GM21619 (cell line): ENCODE measurements at regions not wholly inside any gene's neighbourhood (a gene's known extent, or its start where the extent isn't known, plus 50 kb on each side); places are given as distances from the start of the nearest gene placed in this dataset.
"Not testable (repeated sequence)": the region's sequence is repeated elsewhere in the genome, so short reads cannot be mapped to it uniquely, and the experiment has no call there.

ENCODE experiments used
- ATAC-seq: cut with Tn5 transposase; IDR thresholded peaks from one replicate; pipeline ENCODE4 v1.9.1; 2021; ENCODE audit not compliant: unreplicated experiment

DNA sequence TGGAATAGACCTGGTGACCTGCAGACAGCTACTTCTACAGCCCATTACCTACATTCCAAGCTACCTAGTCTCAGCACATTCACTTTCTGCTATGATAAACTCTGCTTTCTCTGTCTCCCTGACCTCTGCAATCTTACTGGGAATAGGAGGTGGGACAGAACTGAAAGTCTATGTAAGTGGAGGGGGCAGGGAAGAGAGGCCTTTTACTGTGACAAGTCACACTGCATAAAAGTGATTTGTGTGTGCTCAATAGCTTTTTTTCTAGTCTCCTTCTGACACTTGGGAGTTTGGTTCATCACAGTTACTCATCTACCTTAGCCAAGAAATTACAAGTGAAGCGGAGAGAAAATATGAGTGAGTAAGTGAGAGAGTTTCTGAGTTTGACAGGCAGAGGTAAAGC lies 322.4 kb downstream of the OLFM4 start:
- no peak for ATAC-seq

DNA sequence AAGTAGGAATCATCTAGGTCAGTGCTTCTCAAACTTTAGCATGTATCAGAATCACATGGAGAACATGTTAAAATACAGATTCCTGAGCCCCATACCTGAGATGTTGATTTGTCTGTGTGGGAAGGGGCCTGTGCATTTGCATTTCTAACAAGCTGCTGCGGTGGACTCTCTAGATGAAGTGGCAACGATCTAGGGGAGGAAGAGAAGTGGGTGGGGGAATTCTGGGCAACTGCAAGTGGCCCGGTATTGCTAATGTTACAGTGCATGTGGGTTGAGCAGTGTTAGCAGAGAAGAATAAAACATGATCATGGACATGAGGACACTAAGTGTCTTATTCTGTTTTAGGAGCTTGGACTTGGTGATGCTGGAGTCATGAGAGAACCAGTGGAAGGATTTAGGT lies 329.0 kb downstream of the OLFM4 start:
- no peak for ATAC-seq

DNA sequence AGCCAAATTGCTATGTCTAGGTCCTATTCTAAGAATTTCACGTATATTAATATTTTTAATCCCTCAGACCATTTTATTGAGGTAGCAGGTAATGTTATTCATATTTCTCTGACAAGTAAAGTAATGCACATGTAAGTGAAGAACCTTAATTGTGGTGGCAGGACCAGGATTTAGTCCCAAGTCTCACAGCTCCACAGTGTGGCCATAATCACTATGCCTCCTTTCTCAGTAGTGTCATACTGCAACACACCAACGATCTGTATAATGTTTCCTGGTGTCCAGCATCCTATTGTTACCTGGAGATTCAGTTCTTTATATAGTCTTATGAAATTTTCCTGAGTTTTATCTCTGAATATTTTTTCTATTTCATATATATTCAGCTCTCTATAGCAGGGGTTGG lies 340.3 kb downstream of the OLFM4 start:
- no peak for ATAC-seq

DNA sequence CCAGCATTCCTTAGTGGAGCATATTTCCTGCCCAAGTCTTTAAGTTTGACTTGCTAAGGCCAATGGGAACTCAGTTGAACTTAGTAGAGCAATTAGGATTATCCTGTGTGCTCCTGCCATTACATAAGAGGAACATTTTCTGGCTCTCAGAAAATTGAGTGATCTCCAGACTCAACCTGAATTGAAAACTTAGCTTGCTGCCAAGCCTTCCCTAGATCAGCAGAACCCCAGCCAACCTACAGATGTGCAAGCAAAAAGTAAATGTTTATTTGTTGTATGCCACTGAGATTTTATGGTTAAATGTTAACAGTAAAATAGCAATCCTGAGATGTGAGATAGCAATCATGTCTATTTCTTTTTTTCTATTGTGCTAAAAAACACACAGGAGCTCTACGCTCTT lies 350.9 kb downstream of the OLFM4 start:
- no peak for ATAC-seq

DNA sequence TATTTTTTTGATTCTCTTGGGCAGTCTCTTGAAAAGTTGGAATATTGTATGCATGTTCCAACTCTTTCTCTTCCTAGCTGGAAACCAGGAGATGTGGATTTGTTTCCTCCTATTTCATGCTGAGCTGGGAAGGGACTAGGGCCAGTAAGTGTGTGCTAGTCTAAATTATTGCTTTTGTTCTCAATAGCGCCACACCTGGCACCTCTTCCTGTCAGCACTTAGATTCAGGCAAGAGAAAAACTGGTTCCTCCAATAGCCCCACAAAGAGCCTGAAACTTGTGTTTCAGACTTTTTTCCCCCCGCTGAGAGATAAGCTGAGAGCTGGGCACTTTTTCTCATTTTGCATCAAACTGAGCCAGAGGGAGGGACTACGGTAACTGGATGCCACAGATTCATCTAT lies 353.4 kb downstream of the OLFM4 start:
- ATAC-seq = no peak

DNA sequence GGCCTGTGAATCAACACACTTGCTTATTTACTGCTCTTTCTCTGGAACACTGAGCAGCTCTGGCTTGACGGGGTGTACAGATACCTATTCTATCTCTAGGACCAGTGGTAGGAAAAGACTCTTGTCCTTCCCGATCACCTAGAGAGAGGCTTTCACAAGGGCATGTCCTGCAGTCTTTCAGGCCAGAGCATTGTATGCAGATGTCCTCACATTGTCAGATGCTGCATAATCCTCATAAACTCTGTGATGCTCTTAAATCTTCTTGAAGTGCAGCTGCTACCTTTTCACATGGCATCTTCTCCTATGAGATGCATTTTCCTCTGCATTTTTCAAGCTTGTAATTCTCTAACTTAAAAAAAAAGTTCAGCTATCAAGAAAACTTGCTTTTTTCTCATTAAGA lies 369.4 kb downstream of the OLFM4 start:
- ATAC-seq = no peak

DNA sequence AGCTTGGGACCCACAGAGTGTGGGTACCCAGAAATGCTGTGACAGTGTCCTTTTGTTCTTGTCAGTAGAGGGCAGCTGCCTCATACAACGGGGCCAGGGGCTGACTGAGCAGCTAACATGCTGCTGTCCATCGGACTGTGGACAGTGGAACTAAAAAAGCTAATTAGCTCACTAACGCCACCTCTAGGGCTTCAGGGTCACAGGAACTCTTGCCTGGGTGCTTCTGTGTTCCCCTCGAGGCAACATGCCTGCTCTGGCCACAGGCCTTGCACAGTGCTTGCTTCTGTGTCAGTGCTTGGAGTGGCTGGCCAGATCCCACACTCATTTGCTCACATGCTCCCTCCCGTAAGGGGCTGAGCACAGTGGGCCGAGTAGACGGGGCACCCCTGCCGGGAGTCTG lies 377.0 kb downstream of the OLFM4 start:
- no peak for ATAC-seq

DNA sequence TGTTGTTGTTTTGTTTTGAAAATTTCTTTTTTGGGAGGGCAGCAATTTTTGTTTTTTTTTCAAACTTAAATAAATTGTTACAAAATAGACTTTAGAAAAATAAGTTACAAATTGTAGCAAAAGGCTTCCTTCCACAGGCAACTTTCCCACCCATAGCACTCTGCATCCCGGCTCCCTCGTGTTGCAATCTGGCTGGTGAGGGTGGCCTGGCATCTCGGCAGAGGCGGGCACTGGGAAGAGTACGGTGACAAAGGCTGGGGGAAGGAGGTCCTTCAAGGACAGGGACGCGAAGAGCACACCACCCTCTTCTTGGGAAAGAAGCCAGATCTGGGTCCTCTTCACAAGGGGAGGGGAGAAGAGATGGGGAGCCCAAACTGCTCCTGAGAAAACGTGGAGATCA lies 379.7 kb downstream of the OLFM4 start:
- no peak for ATAC-seq

DNA sequence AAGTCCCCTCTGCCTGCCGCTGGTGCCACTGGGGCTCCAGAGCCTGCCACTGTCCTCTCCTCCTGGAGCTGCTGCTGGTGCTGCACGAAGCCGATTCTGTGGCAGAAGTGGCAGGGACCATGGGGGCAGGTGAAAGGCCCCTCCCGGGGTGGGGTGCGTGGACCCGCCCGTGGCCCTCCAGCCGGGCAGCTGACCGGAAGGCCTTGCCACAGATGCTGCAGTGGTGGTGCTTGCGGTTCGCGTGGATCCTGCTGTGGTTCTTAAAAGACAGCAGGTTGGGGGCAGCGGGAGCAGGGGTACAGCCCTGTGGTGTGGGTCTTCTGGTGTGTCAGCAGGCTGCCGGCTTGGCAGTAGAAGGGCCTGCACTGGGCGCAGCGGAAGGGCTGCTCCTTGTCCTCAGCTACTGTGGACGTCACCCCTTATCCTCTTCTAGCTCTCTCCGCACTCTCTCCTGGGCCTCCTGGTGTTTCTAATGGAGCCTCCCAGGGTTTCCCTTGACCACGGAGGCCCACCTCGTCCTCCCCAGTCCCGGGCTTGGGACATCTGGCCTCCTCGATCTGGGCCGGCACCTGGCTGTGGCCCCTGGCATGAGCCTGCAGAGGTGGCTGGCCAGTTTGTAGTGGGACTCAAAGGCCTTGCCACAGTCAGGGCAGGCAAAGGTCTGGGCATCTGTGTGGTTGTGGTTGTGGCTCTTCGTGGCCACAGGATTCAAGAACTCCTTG lies 380.4 kb downstream of the OLFM4 start:
- ATAC-seq = no peak

DNA sequence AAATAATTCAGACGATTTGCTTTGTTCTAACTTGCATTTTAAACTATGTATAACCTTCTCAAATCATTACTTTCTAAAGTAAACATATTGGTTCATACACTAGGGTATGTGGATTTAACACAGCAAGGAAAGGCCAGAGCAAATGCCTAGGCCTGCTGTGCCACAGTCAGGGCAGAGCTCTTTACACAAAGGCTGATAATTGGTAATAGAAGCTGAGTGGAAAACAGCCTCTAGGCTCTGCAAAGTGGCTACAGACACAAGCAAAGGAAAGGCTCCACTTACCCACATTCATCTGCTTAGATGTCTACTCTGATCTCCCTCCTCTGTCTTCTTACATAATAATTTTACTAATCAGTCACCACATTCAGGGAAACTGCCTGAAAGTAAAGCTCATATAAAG lies 382.9 kb downstream of the OLFM4 start:
- ATAC-seq = no peak

DNA sequence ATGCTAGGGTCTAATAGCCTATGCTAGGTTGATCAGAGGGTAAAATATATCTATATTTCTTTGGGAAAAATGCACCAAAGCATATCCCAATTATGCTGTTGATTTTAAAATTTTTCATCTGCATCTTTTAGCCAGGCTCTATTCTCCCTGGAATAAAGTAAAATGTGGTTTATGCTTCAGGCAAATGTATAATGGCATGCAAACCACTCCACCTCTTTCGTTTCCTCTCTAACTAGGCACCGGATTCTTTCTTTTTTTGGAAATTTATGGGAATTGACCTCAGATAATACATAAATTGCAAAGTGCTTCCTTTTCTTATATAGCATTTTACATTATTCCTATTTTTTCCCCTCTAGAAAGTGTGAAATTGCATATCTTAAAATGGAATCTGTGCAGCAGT lies 386.5 kb downstream of the OLFM4 start:
- no peak for ATAC-seq

DNA sequence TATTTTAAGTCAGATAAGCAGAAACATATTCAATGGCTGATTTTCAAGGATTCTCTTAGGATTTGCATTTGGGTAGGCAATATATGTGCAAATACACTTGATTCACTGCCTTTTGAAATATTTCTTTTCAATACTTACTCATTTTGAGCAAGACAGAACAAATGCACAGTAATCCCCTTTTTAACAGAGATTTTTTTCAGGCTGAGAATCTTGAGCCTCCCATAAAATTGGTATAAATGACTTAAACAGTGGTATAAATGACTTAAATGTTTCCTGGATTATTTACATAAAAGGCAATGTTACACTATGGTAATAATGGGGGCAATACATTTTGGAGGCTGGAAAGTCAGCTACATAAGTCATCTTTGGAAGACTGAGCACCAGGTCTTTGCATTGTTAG lies 389.0 kb downstream of the OLFM4 start:
- ATAC-seq = no peak

DNA sequence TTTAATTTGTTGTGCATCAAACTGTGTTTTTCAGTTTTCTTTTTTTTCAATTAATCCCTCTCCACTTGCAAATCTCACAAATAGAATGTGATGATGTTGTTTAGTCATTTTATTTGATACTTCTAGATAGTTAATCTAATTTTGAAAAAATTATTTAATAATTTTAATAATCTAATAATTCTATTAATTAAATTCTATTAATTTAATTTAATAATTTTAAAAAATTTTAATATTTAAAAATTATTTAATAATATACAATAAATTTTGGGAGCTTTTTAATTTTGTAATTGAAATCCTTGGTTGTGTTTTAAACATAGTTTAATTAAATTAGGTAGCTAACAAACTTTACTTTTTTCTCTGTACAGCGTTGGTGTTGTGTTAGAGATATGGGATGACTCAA lies 393.8 kb downstream of the OLFM4 start:
- no peak for ATAC-seq

DNA sequence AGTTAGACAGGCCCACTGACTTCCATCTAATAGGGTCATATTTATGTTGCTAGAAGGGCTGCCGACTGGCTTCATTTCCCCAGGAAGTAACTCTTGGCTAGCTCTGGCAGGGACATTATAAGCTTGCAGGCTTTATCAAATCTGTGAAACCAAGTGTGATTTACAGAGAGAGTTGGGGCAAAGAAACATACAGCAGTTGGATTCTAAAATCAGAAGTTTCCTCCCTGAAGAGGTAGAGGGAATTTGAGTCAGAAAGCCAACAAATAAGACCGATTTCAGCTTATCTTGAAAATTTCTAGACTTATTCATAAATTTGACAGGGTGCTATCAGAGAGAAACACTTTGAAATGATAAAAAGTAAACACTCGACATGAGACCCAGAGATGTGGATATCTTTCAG lies 407.8 kb downstream of the OLFM4 start:
- ATAC-seq = no peak

DNA sequence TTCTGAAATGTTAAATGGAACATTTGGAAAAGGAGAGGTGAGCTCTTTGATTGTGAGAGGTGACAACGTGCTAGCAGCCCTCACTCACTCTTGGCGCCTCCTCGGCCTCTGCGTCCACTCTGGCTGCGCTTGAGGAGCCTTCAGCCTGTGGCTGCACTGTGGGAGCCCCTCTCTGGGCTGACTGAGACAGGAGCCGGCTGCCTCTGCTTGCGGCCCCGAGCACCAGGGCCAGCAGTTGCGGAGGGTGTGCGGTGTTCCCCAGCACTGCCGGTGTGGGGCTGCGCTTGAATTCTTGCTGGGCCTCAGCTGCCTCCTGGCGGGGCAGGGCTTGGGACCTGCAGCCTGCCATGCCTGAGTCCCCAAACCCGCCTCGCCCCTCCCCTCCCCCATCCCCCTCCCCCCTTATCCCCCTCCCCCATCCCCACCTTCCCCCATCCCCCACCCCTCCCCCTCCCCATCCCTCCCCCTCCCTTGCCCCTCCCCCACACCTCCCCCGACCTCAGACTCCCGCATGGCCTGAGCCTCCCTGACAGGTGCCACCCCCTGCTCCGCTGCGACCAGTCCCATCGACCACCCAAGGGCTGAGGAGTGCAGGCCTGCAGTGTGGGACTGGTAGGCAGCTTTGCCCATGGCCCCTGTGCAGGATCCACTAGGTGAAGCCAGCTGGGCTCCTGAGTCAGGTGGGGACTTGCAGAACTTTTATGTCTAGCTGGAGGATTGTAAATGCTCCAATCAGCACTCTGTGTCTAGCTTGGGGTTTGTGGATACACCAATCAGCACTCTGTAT lies 411.0 kb downstream of the OLFM4 start:
- ATAC-seq = no peak

DNA sequence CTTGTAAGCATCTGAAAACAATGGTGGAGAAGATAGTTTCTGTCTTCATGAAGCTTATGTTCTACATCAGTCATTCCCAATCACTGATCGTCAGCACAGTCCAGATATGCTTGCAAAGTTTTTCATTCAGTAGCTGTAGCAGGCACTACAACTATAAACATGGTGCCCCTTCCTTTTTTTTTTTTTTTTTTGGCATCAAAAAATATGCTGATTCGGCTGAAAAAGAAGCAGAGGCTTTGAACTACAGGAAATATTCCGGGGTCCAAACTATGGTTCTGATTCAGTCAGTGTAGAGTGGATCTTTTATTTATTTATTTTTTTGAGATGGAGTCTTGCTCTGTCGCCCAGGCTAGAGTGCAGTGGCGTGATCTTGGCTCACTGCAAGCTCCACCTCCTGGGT lies 414.4 kb downstream of the OLFM4 start:
- no peak for ATAC-seq

DNA sequence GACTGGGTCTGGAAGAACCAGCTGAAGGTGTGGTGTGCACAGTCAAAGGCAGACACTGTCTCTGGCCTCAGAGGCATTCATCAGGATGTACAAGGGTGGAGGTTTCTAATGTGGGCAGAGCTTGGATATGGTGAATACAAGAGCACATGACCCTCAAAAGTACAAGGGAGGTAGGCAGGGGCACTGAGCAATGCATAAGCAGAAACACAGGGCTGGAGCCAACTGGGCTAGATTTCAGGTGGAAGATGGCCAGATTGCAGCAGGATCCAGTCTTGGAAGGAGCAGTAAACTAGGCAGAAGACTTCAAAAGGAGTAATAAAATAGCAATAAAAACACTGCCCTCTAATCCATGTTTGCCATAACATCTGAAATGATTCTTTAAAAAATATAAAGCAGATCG lies 417.1 kb downstream of the OLFM4 start:
- no peak for ATAC-seq

DNA sequence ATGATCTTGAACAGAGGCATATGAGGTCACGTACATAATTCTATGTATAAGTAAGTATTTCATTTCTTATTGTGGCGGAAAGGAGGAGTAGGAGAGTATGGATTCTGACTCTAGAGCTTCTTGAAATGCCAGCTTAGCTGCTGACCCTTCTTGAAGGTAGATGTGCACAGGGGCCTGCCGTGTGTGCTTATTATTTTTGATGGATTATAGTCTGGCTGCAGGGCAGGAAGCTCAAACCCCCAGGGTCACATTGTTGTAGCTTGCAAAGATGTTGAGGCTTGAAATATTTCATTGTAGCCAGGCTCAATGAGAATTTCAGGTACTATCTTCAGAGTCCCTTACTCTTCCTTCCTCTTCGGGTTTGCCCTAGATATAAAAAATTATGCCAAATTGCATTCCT lies 418.8 kb downstream of the OLFM4 start:
- no peak for ATAC-seq

DNA sequence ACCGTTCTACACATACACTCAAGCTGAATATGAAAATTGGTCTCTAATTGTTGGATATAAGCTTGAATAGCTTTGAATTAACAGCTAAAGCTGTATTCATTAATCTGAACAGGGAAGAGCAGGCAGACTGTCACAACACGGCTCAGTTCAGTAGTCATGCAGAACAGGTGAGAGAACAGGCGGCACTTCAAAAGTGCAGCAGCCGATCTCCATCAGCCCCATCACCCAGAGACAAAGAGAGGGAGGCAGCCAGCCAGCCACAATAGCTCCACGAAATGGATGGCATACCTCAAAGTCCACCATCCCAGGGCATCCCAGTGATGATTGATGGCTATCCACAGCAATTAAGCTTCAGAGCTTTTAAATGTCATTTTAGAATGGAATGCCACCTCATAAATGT lies 419.2 kb downstream of the OLFM4 start:
- no peak for ATAC-seq

DNA sequence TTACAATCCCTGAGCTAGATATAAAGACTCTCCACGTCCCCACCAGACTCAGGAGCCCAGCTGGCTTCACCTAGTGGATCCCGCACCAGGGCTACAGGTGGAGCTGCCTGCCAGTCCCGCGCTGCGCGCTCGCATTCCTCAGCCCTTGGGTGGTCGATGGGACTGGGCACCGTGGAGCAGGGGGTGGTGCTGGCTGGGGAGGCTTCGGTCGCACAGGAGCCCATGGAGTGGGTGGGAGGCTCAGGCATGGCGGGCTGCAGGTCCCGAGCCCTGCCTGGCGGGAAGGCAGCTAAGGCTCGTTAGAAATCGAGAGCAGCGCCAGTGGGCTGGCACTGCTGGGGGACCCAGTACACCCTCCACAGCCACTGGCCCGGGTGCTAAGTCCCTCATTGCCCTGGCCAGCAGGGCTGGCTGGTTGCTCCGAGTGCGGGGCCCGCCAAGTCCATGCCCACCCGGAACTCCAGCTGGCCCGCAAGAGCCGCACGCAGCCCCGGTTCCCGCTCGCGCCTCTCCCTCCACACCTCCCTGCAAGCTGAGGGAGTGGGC lies 423.7 kb downstream of the OLFM4 start:
- ATAC-seq = not testable (repeated sequence)

DNA sequence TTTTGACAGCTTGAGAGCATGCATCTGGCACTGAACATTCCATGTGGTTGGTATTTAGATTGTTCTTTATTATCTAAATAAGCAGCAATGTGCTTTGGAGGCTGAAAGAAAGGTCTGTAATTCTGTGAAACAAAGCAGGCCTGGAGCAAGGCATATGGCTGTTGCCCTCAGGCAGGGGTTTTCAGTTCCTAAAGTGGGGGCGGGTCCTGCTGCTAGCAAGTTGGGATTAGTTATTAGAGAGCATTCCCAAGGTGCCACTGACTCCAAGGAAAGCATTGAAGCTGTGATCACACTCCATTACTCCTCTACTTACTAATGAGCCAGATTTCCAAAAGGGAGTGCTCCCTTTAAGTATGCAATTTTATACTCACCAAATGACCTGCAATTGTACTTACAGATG lies 432.2 kb downstream of the OLFM4 start:
- no peak for ATAC-seq

DNA sequence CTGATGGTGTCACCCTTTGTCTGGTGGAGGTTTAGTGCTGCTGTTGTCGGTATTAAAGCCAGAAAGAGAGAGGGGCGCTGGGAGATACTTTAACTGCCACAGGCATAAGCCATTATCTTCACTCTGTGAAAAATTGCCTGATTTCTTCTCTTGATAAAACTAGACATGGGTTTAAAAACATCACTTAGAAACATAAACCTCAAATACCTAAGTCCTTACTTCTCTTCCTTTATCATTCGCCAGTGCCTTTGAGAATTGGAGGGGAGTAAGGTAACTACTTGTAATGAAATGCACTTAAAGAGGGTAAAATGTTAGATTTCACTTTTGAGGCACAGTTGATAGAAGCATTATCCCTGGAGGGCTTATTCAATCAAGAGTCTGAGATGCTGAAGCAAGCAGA lies 434.5 kb downstream of the OLFM4 start:
- no peak for ATAC-seq

DNA sequence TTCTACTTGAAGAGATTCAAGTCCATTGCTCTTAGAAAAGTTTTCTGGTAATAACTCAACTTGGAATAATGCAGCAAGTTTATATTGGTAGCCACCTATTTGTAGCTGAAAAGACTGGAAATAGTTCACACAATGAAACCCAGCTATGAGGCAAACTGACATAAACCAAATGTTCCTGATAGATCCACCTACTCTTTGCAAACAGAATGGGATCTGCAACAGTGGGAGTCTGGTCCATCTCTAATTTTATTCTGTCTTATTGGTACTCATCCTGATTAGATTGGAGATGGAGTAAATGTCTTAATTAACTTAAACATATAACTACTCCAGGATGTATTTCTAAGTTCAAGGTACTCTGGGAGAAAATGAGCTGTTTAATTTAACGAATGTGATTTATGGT lies 438.0 kb downstream of the OLFM4 start:
- no peak for ATAC-seq
